HEK293 (cell line): ENCODE measurements at regions not wholly inside any gene's neighbourhood (a gene's known extent, or its start where the extent isn't known, plus 50 kb on each side); places are given as distances from the start of the nearest gene placed in this dataset.

Experiments used
- CTCF ChIA-PET: fragments of 350-600 bp; formaldehyde crosslinking; extraction: SDS; loops from one replicate; lab custom pipeline; 2021; ENCODE audit warnings: antibody characterized with exemption; lab: Yijun Ruan, JAX
- POLR2A ChIA-PET: fragments of 300-600 bp; formaldehyde crosslinking; extraction: SDS; loops from one replicate; lab custom pipeline; 2020; ENCODE audit warnings: antibody characterized with exemption, inconsistent platforms; lab: Yijun Ruan, JAX
- H3K27ac ChIP-seq: fragments of 200-500 bp; sonication (Bioruptor generic); 2 replicates; pipeline ENCODE4 v1.5.1; 2014; ENCODE audit warnings: low read depth, low read length, control low read depth, inconsistent platforms; ENCODE audit errors: extremely low read depth
- H3K36me3 ChIP-seq, 2 experiments: fragments of 200-500 bp in 1 of 2; sonication (Bioruptor generic) in 1 of 2; 1 replicate in 1 of 2; 2 replicates in 1 of 2; pipeline ENCODE4 v1.5.1; 2014 to 2017; ENCODE audit warnings: inconsistent platforms in 2 of 2, low read length in 2 of 2; ENCODE audit not compliant: control insufficient read depth in 2 of 2, insufficient read depth in 1 of 2
- H3K4me1 ChIP-seq: fragments of 200-500 bp; sonication (Bioruptor generic); 2 replicates; pipeline ENCODE4 v1.5.1; 2014; ENCODE audit warnings: mild to moderate bottlenecking, low read length, inconsistent platforms; ENCODE audit not compliant: control insufficient read depth, insufficient read depth
- H3K4me3 ChIP-seq: 2 replicates; pipeline ENCODE4 v1.5.1; 2011; ENCODE audit warnings: low read depth, mild to moderate bottlenecking, control low read depth, low read length, moderate library complexity
- H3K9me3 ChIP-seq: fragments of 200-500 bp; sonication (Bioruptor generic); 2 replicates; pipeline ENCODE4 v1.5.1; 2014; ENCODE audit warnings: low read depth, low read length, inconsistent platforms; ENCODE audit not compliant: control insufficient read depth, insufficient read depth
- IKZF3 ChIP-seq: fragments of 450-650 bp; IDR thresholded peaks from 2 replicates; pipeline ENCODE4 v1.5.0; 2018; ENCODE audit warnings: missing biosample characterization, mild to moderate bottlenecking, missing genetic modification characterization, moderate library complexity
- MYNN ChIP-seq: fragments of 450-650 bp; formaldehyde crosslinking; IDR thresholded peaks from 2 replicates; pipeline ENCODE4 v1.5.1; 2016; ENCODE audit warnings: missing biosample characterization, missing genetic modification characterization, borderline replicate concordance
- OSR2 ChIP-seq: fragments of 450-650 bp; formaldehyde crosslinking; IDR thresholded peaks from 2 replicates; pipeline ENCODE4 v1.5.1; 2016; ENCODE audit warnings: missing biosample characterization, missing genetic modification characterization
- SALL2 ChIP-seq: fragments of 450-650 bp; formaldehyde crosslinking; IDR thresholded peaks from 2 replicates; pipeline ENCODE4 v1.5.0; 2017; ENCODE audit warnings: missing biosample characterization, mild to moderate bottlenecking, missing genetic modification characterization, borderline replicate concordance
- ZBTB8A ChIP-seq: fragments of 450-650 bp; formaldehyde crosslinking; IDR thresholded peaks from 2 replicates; pipeline ENCODE4 v1.5.1; 2016; ENCODE audit warnings: missing biosample characterization, missing genetic modification characterization
- ZFHX2 ChIP-seq: fragments of 450-650 bp; formaldehyde crosslinking; conservative IDR thresholded peaks from 2 replicates; pipeline ENCODE4 v1.5.1; 2016; ENCODE audit warnings: missing biosample characterization, missing genetic modification characterization
- ZNF169 ChIP-seq: fragments of 450-650 bp; formaldehyde crosslinking; IDR thresholded peaks from 2 replicates; pipeline ENCODE4 v1.5.1; 2016; ENCODE audit warnings: missing biosample characterization, missing genetic modification characterization
- ZNF175 ChIP-seq: fragments of 450-650 bp; formaldehyde crosslinking; IDR thresholded peaks from 2 replicates; pipeline ENCODE4 v1.5.1; 2016; ENCODE audit warnings: missing biosample characterization, missing genetic modification characterization
- ZNF202 ChIP-seq: fragments of 450-650 bp; formaldehyde crosslinking; IDR thresholded peaks from 2 replicates; pipeline ENCODE4 v1.5.1; 2016; ENCODE audit warnings: missing biosample characterization, missing genetic modification characterization, borderline replicate concordance
- ZNF302 ChIP-seq: fragments of 450-650 bp; formaldehyde crosslinking; IDR thresholded peaks from 2 replicates; pipeline ENCODE4 v1.5.1; 2016; ENCODE audit warnings: missing biosample characterization, missing genetic modification characterization, low read depth
- ZNF311 ChIP-seq: fragments of 450-650 bp; formaldehyde crosslinking; IDR thresholded peaks from 2 replicates; pipeline ENCODE4 v1.5.1; 2017; ENCODE audit warnings: missing biosample characterization, missing genetic modification characterization, borderline replicate concordance
- ZNF366 ChIP-seq: fragments of 450-650 bp; formaldehyde crosslinking; conservative IDR thresholded peaks from 2 replicates; pipeline ENCODE4 v1.5.1; 2016; ENCODE audit warnings: missing biosample characterization, missing genetic modification characterization
- ZNF501 ChIP-seq: fragments of 450-650 bp; formaldehyde crosslinking; IDR thresholded peaks from 2 replicates; pipeline ENCODE4 v1.5.1; 2016; ENCODE audit warnings: missing biosample characterization, missing genetic modification characterization
- ZNF571 ChIP-seq: fragments of 450-650 bp; formaldehyde crosslinking; IDR thresholded peaks from 2 replicates; pipeline ENCODE4 v1.5.0; 2017; ENCODE audit warnings: missing biosample characterization, missing genetic modification characterization
- ZNF660 ChIP-seq: fragments of 450-650 bp; IDR thresholded peaks from 2 replicates; pipeline ENCODE4 v1.5.1; 2018; ENCODE audit warnings: missing biosample characterization, mild to moderate bottlenecking, missing genetic modification characterization
- TF ChIP-seq, protein P1 (sequence below): fragments of 450-650 bp; formaldehyde crosslinking; IDR thresholded peaks from 2 replicates; pipeline ENCODE4 v1.5.1; 2016; ENCODE audit warnings: missing biosample characterization, missing genetic modification characterization
- TF ChIP-seq, protein P2 (sequence below): fragments of 450-650 bp; formaldehyde crosslinking; IDR thresholded peaks from 2 replicates; pipeline ENCODE4 v1.5.1; 2016; ENCODE audit warnings: missing biosample characterization, missing genetic modification characterization
- TF ChIP-seq, protein P3 (sequence below): fragments of 450-650 bp; formaldehyde crosslinking; IDR thresholded peaks from 2 replicates; pipeline ENCODE4 v1.5.1; 2016; ENCODE audit warnings: missing biosample characterization, missing genetic modification characterization
- TF ChIP-seq, protein P4 (sequence below): fragments of 450-650 bp; formaldehyde crosslinking; IDR thresholded peaks from 2 replicates; pipeline ENCODE4 v1.5.1; 2017; ENCODE audit warnings: missing biosample characterization, missing genetic modification characterization

DNA sequence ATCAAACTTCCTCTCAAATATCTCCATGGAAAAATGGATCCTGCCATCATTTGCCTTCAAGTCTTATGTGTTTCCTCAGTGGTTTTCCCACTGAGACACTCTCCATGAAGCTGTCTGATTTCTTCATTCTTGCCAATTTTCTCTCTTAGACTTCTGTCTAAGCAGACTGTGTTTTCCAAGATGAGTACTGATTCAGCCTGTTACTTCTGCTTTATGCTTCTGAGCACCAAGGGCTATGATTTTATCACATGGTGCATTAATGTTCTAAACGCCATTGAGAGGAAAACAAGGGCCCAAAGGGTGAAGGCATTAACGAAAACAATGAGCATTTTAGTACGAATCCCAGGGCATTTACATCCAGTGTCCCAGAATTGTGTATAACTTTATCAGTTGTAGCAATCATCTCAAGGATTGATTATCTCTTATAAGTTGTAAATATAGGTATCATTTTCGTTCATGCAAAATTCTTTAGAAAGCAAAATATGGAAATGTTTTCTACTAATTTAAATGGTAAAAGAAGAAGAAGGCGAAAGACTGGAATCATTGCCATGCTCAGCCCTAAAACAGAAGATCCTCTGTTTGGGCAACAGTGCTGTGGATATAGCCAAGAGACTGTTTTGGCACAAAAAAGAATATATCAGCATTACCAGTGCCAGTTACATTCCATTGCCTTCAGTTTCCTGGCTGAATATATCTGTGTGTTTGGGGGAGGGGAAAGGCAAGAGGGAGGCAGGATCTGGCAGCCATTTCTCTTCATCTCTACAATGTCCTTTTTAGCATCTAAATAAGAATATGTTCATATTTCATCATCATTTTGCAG, 537.6 kb downstream of the ANXA1 start:
- H3K36me3 ChIP-seq: no peaks in the 10 kb centered on the region
- no peaks in the 10 kb centered on the region for H3K9me3 ChIP-seq
- no peak overlapping the region for H3K4me3 ChIP-seq
- no peaks in the 10 kb centered on the region for H3K4me1 ChIP-seq
- POLR2A ChIA-PET: no interaction called here
- no peak overlapping the region for H3K27ac ChIP-seq
- CTCF ChIA-PET: no interaction called here
- TF ChIP-seq ZNF660: no peak
- TF ChIP-seq, protein P1, sequence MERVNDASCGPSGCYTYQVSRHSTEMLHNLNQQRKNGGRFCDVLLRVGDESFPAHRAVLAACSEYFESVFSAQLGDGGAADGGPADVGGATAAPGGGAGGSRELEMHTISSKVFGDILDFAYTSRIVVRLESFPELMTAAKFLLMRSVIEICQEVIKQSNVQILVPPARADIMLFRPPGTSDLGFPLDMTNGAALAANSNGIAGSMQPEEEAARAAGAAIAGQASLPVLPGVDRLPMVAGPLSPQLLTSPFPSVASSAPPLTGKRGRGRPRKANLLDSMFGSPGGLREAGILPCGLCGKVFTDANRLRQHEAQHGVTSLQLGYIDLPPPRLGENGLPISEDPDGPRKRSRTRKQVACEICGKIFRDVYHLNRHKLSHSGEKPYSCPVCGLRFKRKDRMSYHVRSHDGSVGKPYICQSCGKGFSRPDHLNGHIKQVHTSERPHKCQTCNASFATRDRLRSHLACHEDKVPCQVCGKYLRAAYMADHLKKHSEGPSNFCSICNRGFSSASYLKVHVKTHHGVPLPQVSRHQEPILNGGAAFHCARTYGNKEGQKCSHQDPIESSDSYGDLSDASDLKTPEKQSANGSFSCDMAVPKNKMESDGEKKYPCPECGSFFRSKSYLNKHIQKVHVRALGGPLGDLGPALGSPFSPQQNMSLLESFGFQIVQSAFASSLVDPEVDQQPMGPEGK (tag by site-specific recombination): no peak
- TF ChIP-seq SALL2 (tag by site-specific recombination): no peak
- TF ChIP-seq ZNF175 (tag by site-specific recombination): no peak
- TF ChIP-seq, all 188 proteins: peak for 0

DNA sequence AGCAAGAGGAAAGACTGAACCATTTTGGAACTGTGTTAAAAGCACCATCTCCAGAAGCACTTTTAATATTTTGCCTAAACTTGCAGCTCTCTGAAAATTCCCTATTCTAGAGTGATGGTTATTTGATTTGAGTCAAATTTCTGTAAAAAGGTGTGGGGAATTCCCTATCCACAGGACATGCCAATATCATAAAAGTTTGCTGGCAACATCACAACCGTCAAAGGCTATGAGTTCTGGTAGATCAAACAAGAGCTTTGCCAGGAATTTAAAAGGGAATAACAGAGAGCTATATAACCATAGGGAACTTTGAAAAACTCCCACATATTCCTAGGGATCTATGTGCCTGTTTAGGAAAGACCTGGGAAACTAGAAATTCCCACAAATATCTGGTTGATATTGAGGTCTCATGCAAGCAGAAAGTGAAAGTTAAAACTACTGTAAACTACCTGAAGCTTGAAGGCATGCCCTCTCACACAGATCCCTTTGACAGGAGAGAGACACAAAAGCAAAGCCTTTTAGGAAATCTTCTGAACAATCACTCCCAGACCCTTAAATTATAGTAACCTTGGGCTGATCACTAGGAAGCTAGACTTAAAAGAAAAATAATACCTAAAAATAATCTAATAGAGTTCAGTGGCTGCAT, 549.9 kb downstream of the ANXA1 start:
- CTCF ChIA-PET: no interaction called here
- no peak for TF ChIP-seq IKZF3 (tag by site-specific recombination)
- TF ChIP-seq, protein P2, sequence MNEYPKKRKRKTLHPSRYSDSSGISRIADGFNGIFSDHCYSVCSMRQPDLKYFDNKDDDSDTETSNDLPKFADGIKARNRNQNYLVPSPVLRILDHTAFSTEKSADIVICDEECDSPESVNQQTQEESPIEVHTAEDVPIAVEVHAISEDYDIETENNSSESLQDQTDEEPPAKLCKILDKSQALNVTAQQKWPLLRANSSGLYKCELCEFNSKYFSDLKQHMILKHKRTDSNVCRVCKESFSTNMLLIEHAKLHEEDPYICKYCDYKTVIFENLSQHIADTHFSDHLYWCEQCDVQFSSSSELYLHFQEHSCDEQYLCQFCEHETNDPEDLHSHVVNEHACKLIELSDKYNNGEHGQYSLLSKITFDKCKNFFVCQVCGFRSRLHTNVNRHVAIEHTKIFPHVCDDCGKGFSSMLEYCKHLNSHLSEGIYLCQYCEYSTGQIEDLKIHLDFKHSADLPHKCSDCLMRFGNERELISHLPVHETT (tag by site-specific recombination): no peak

DNA sequence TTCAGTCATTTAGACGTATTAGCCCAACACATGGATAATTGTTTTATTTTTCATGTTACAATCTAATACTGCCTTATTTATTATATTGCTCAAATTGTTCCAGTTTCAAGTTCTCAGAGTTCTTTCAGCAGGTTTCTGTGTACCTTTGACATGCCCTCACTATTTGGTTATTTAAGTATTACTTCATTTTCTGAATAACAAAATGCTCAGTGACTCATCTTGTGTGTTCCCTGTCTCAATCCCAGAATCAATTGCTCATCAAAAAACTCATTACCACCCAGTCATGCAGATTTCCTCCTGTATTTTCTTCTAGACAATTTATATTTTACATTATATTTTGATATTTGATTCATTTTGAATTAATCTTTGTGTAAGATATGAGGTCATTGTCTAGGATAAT, 562.6 kb downstream of the ANXA1 start:
- CTCF ChIA-PET: no interaction called here
- POLR2A ChIA-PET: no interaction called here

More for the DNA sequence above, 549.9 kb downstream of the ANXA1 start:
- Histone ChIP-seq H3K4me1 (no peaks in the 10 kb centered on the region), H3K27ac (no peak overlapping the region), H3K4me3 (no peak overlapping the region), H3K9me3 (no peaks in the 10 kb centered on the region), H3K36me3 (no peaks in the 10 kb centered on the region)
- POLR2A ChIA-PET: no interaction called here

More for the DNA sequence above, 562.6 kb downstream of the ANXA1 start:
- no peak overlapping the region for H3K4me3 ChIP-seq
- TF ChIP-seq ZBTB8A (tag by site-specific recombination) (no peak), ZNF202 (tag by site-specific recombination) (no peak), ZNF169 (tag by site-specific recombination) (no peak), ZNF311 (tag by site-specific recombination) (no peak), MYNN (tag by site-specific recombination) (no peak), ZNF302 (tag by site-specific recombination) (no peak), ZNF366 (no peak), ZNF571 (no peak), ZNF501 (no peak), OSR2 (tag by site-specific recombination) (no peak), ZFHX2 (tag by site-specific recombination) (no peak)
- TF ChIP-seq, protein P3, sequence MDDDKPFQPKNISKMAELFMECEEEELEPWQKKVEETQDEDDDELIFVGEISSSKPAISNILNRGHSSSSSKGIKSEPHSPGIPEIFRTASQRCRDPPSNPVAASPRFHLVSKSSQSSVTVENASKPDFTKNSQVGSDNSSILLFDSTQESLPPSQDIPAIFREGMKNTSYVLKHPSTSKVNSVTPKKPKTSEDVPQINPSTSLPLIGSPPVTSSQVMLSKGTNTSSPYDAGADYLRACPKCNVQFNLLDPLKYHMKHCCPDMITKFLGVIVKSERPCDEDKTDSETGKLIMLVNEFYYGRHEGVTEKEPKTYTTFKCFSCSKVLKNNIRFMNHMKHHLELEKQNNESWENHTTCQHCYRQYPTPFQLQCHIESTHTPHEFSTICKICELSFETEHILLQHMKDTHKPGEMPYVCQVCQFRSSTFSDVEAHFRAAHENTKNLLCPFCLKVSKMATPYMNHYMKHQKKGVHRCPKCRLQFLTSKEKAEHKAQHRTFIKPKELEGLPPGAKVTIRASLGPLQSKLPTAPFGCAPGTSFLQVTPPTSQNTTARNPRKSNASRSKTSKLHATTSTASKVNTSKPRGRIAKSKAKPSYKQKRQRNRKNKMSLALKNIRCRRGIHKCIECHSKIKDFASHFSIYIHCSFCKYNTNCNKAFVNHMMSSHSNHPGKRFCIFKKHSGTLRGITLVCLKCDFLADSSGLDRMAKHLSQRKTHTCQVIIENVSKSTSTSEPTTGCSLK (tag by site-specific recombination): no peak
- TF ChIP-seq, protein P1 (tag by site-specific recombination): no peak
- TF ChIP-seq, protein P4, sequence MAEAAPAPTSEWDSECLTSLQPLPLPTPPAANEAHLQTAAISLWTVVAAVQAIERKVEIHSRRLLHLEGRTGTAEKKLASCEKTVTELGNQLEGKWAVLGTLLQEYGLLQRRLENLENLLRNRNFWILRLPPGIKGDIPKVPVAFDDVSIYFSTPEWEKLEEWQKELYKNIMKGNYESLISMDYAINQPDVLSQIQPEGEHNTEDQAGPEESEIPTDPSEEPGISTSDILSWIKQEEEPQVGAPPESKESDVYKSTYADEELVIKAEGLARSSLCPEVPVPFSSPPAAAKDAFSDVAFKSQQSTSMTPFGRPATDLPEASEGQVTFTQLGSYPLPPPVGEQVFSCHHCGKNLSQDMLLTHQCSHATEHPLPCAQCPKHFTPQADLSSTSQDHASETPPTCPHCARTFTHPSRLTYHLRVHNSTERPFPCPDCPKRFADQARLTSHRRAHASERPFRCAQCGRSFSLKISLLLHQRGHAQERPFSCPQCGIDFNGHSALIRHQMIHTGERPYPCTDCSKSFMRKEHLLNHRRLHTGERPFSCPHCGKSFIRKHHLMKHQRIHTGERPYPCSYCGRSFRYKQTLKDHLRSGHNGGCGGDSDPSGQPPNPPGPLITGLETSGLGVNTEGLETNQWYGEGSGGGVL (tag by site-specific recombination): no peak
- TF ChIP-seq, all 188 proteins: peak for 0
- no peaks in the 10 kb centered on the region for H3K9me3 ChIP-seq
- H3K27ac ChIP-seq: no peak overlapping the region
- H3K4me1 ChIP-seq: no peaks in the 10 kb centered on the region
- no peaks in the 10 kb centered on the region for H3K36me3 ChIP-seq
